ENCODE measurements at regions not wholly inside any gene's neighbourhood (a gene's known extent, or its start where the extent isn't known, plus 50 kb on each side); places are given as distances from the start of the nearest gene placed in this dataset.

DNA sequence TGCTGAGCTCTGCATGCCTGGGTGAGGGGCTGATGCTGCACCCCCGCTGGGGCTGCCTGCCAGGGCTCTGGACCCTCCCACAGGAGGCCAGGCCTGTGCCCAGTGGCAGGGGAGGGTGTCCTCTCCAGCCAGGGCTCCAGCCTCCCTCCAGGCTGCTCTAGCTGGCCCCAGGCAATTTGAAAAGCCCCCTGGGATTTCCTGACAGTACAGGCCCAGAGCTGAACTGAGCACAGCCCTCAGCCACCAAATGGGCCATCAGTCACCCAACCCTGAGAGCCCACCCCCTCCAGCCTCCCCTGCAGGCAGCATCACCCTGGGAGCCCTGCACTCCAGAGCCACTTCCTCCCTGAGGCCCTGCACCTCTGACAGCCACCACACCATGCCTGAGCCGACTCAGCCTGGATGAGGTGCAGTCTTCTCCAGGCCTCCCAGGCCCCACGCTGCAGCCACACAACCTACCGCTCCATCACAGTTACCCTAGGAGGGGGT lies 101.8 kb upstream of the RET start:
- peak overlapping the region; percentile 78 for H3K4me3 ChIP-seq (ENCODE audit: low read depth, low read length)
- DNase-seq (ENCODE audit: low read depth) = peak; percentile 99
- TF ChIP-seq MYC (IDR thresholded peaks at IDR 0.05; ENCODE audit: low read depth, low read length) (no peak), POLR2A (IDR thresholded peaks at IDR 0.05; ENCODE audit: extremely low read depth, insufficient read length) (no peak), CTCF (IDR thresholded peaks at IDR 0.05; ENCODE audit: low read depth, low read length) (no peak)
- TF ChIP-seq, protein P1, sequence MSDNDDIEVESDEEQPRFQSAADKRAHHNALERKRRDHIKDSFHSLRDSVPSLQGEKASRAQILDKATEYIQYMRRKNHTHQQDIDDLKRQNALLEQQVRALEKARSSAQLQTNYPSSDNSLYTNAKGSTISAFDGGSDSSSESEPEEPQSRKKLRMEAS (IDR thresholded peaks at IDR 0.05; ENCODE audit: low read depth, low read length) = no peak; the same call in 1 of the 2 replicates

- peak; percentile 98 for DNase-seq (ENCODE audit: low read depth)
- TF ChIP-seq MYC (IDR thresholded peaks at IDR 0.05; ENCODE audit: low read depth, low read length) (peak; percentile 100), CTCF (IDR thresholded peaks at IDR 0.05; ENCODE audit: low read depth, low read length) (peak; percentile 96), POLR2A (IDR thresholded peaks at IDR 0.05; ENCODE audit: extremely low read depth, insufficient read length) (peak; percentile 61)
- TF ChIP-seq, protein P1 (IDR thresholded peaks at IDR 0.05; ENCODE audit: low read depth, low read length) = peak; percentile 99
- H3K4me3 ChIP-seq (ENCODE audit: low read depth, low read length) = peak overlapping the region; percentile 78
Observed at GRCh38 chr10:42975558-42976340, 101.1 kb upstream of the RET start.

- TF ChIP-seq CTCF (IDR thresholded peaks at IDR 0.05; ENCODE audit: low read depth, low read length) = no peak
- peak; percentile 98 for TF ChIP-seq MYC (IDR thresholded peaks at IDR 0.05; ENCODE audit: low read depth, low read length)
- TF ChIP-seq POLR2A (IDR thresholded peaks at IDR 0.05; ENCODE audit: extremely low read depth, insufficient read length) = peak; percentile 54
- TF ChIP-seq, protein P1 (IDR thresholded peaks at IDR 0.05; ENCODE audit: low read depth, low read length) = peak; percentile 96
- DNase-seq (ENCODE audit: low read depth) = peak; percentile 83
- H3K4me3 ChIP-seq (ENCODE audit: low read depth, low read length) = peak overlapping the region; percentile 78
Observed at GRCh38 chr10:42976351-42977031, 100.4 kb upstream of the RET start.

GRCh38 chr10:42977032-42977416 lies 99.8 kb upstream of the RET start:
- no peak for TF ChIP-seq POLR2A (IDR thresholded peaks at IDR 0.05; ENCODE audit: extremely low read depth, insufficient read length)
- no peak for TF ChIP-seq CTCF (IDR thresholded peaks at IDR 0.05; ENCODE audit: low read depth, low read length)
- TF ChIP-seq, protein P1 (IDR thresholded peaks at IDR 0.05; ENCODE audit: low read depth, low read length) = no peak; the same call in 1 of the 2 replicates
- TF ChIP-seq MYC (IDR thresholded peaks at IDR 0.05; ENCODE audit: low read depth, low read length) = no peak

GRCh38 chr10:42979181-42979580 lies 97.7 kb upstream of the RET start:
- peak overlapping the region; percentile 78 for H3K4me3 ChIP-seq (ENCODE audit: low read depth, low read length)
- no peak for TF ChIP-seq POLR2A (IDR thresholded peaks at IDR 0.05; ENCODE audit: extremely low read depth, insufficient read length)
- 0 out of 2 replicates have a peak, but pooled peaks have one; percentile 8 for TF ChIP-seq MYC (IDR thresholded peaks at IDR 0.05; ENCODE audit: low read depth, low read length)
- peak; percentile 42 for DNase-seq (ENCODE audit: low read depth)

More at GRCh38 chr10:42977032-42977416, 99.8 kb upstream of the RET start:
- H3K4me3 ChIP-seq (ENCODE audit: low read depth, low read length) = peak overlapping the region; percentile 78
- no peak for DNase-seq (ENCODE audit: low read depth)
